ENCODE measurements at regions not wholly inside any gene's neighbourhood (a gene's known extent, or its start where the extent isn't known, plus 50 kb on each side); places are given as distances from the start of the nearest gene placed in this dataset.

- no peak for DNase-seq
Observed at GRCh38 chr10:107733328-107734130, 569.0 kb upstream of the SORCS1 start.

GRCh38 chr10:107732045-107732444, 567.5 kb upstream of the SORCS1 start:
- DNase-seq = no peak

- no peak for DNase-seq
Observed at GRCh38 chr10:107728807-107729206, 564.3 kb upstream of the SORCS1 start.

- DNase-seq = no peak
Observed at GRCh38 chr10:107727767-107728317, 563.3 kb upstream of the SORCS1 start.

- DNase-seq = no peak
Observed at GRCh38 chr10:107718864-107719263, 554.4 kb upstream of the SORCS1 start.

DNA sequence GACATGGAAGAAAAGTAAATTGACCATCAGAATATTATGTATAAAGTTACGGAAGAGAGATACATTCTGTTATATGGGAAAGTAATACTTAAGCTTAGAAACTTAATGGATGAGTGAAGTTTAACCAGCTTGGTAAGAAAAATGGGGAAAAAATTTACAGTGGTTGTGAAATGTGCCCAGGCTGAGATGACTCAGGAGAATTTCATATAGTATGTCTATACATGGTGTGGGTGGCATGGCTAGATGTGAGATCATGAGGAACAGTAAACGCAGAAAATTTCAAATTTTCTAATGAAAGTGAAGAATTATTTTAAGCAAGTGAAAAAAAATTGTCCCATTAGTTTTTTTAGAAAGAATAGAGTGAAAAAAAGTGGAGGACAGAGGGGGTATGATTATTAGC, 552.5 kb upstream of the SORCS1 start:
- DNase-seq = no peak

GRCh38 chr10:107715565-107715964, 551.1 kb upstream of the SORCS1 start:
- no peak for DNase-seq

DNA sequence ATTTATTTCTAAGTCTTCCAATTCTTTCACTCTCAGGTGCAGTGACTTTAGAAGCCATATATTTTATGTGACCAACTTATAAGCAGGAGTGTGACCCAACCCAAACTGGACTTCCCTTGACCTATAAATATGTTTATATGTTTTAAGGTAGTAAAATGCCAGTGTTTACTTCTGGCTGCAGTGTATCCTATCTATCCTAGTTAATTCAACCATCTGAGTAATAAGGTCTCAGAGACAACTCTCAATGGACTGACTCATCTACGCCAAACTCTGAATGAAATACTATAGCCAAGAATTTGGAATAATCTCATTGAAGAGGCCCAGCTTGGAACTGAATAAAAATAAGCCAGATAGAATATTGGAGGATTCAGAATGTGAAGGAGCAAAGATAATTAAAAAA, 544.5 kb upstream of the SORCS1 start:
- DNase-seq = no peak

DNA sequence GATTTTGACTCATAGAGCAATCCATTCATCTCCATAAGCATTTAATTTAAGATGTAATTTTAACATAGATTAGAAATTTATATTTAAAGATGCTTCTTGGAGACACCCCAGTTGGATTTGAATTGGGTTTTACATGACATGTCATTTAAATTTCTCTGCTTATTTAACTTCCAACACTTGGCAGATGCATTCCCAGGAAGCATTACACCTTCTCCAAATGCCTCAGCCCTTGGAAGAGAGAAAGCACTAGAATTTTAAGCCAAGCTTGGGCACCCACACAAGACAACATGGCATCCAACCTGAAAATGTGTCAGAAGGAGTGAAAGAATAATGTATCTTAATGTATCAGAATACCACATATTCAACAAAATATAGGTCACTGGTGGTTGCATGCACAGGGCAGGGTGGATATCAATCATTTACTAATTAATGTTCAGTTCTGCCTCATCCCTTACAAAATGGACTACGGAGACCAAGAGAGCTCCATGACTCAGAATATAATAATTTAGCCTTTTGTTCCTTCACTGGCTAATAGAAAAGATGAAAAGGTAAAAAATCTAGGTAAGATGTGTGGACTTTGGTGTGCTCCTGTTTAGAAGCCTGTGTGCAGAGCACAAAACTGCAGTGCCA, 541.7 kb upstream of the SORCS1 start:
- DNase-seq = no peak

GRCh38 chr10:107701943-107702342, 537.4 kb upstream of the SORCS1 start:
- DNase-seq = no peak

- DNase-seq = no peak
Observed at GRCh38 chr10:107692072-107692471, 527.6 kb upstream of the SORCS1 start.

GRCh38 chr10:107689323-107689722, 524.8 kb upstream of the SORCS1 start:
- no peak for DNase-seq

GRCh38 chr10:107687701-107688100, 523.2 kb upstream of the SORCS1 start:
- no peak for DNase-seq

GRCh38 chr10:107686095-107686494, 521.6 kb upstream of the SORCS1 start:
- DNase-seq = no peak

GRCh38 chr10:107671960-107672359, 507.5 kb upstream of the SORCS1 start:
- DNase-seq = no peak

GRCh38 chr10:107666214-107666613, 501.7 kb upstream of the SORCS1 start:
- DNase-seq = no peak

DNA sequence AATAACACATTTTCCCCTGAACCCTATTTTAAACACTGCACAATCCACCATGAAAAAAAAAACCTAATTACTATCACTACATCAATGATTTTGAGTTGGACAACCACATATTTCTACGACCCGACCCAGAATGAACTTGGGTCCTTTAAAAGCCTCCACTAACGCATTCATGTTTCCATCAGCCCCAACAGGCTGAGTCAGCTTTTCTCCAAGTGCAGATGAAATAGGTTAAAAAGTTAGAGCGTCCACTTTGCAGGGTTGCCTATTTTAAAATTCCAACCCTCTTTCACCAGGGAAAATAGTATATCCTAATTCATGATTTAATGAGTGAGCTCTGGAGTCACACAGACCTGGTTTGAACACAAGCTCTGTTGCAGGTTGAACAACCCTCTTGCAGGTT, 501.0 kb upstream of the SORCS1 start:
- DNase-seq = no peak

- DNase-seq = no peak
Observed at GRCh38 chr10:107657851-107658250, 493.3 kb upstream of the SORCS1 start.

DNA sequence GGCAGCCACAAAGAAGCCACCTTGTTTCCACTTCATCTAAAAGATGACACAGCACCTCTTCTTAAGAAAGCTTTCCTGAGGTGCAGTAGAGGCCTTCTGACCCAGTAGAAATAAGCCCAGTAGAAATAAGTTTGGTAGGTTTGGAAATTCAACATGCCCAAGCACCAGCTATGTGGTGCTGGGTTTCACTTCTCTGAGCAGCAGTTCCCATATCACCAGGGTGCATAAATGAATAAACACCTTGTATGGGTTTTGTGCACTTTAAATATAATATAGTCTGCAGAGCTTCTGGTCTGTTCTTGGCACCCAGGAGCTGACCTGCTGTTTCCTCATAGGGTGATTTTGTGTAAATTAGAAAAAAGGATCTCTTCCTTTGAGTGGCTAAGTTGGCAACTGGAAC, 492.4 kb upstream of the SORCS1 start:
- no peak for DNase-seq

- DNase-seq = no peak
Observed at GRCh38 chr10:107653832-107654287, 489.4 kb upstream of the SORCS1 start.

DNA sequence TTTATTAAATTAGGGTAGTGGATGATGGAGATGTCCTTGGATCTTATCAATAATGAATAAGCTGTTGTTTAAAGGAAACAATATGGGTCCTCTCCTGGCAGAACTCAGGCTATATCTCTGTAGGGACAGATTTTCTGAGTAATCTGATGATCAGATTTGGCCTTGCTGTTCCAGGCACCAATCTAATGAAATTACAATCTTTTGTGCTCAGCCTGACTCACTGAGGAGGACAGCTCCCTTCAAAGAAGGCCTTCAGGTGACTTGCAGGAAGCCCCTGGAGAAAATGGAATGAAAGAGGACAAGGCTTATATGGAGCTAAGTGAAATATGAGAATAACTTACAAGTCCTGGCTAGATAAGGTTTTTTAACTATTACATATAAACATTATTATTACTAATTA, 486.4 kb upstream of the SORCS1 start:
- DNase-seq = no peak

DNA sequence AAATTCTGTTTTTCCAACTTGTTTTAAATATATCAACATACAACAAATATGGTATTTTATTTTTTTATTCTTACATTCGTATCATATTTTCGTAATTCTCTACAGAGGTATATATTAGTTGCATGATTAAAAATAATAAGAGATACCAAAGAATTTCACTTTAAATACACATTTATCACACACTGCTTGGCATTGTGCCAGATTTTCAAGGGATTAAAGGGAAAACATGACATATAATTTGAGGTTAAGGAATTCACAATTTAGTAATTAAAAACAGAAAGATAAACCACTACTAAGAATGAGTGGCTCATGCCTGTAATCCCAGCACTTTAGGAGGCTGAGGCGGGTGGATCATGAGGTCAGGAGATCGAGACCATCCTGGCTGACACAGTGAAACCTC, 484.7 kb upstream of the SORCS1 start:
- no peak for DNase-seq

DNA sequence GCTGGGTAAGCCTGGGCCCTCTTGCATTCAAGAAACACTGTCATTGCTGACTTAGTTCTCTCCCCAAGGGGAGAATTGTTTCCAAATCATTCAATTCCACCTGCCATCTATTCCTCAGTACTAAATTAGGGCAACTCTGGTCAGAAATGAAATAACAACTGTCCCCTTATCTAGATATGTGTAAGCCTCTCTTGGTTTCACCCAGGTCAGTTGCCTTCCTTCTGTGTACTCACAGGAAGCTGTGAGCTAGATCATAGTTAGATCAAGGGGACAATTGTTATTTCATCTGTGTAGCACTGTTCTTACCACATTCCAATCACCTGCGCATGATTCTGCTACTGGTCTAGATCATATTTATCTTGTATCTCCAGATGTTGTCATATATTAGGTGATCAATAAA, 483.0 kb upstream of the SORCS1 start:
- DNase-seq = no peak

- no peak for DNase-seq
Observed at GRCh38 chr10:107631876-107632275, 467.4 kb upstream of the SORCS1 start.

Data from stimulated activated CD8-positive, alpha-beta memory T cell treated with anti-CD3 and anti-CD28 coated beads, Interleukin-4, amount 100 ng/mL, for 48 hours (primary cell).